ENCODE measurements at regions not wholly inside any gene's neighbourhood (a gene's known extent, or its start where the extent isn't known, plus 50 kb on each side); places are given as distances from the start of the nearest gene placed in this dataset.

GRCh38 chr2:17309181-17309580 is 209.1 kb downstream of the RAD51AP2 start:
- H3K36me3 Mint-ChIP-seq (ENCODE audit: low read depth) = no peaks in the 10 kb centered on the region
- ChIA-PET POLR2A (no interaction called here), CTCF (no interaction called here)
- intact Hi-C loops (cut with DNase I, micrococcal nuclease) = no loop called here
- H3K27ac Mint-ChIP-seq = no peak overlapping the region
- H3K27me3 ChIP-seq (ENCODE audit: control insufficient read depth in 1 of 2, insufficient read depth in 2 of 2, low read length in 2 of 2) = no peaks in the 10 kb centered on the region
- no peaks in the 10 kb centered on the region for H3K4me1 Mint-ChIP-seq (ENCODE audit: low read depth)
- TF ChIP-seq CTCF (IDR thresholded peaks at IDR 0.05) = no peak
- ATAC-seq (ENCODE audit: poor library complexity) (no peak), DNase-seq (no peak)
- H3K4me1 ChIP-seq (ENCODE audit: insufficient read depth, low read length) = no peaks in the 10 kb centered on the region
- H3K36me3 ChIP-seq (ENCODE audit: insufficient read depth, low read length) = no peaks in the 10 kb centered on the region
- peaks cover 0 to 3% of the 10 kb centered on the region in 2 experiments for H3K9me3 ChIP-seq (ENCODE audit: control insufficient read depth in 1 of 2, insufficient read depth in 1 of 2, low read length in 2 of 2)
- H3K9me3 Mint-ChIP-seq = peaks cover 2% of the 10 kb centered on the region
- H3K4me3 ChIP-seq (ENCODE audit: low read length) = no peak overlapping the region
- H3K27me3 Mint-ChIP-seq = peaks cover 11% of the 10 kb centered on the region
- H3K27ac ChIP-seq (ENCODE audit: low read depth in 1 of 2, low read length in 2 of 2) = no peak overlapping the region
- H3K4me3 Mint-ChIP-seq = no peak overlapping the region

DNA sequence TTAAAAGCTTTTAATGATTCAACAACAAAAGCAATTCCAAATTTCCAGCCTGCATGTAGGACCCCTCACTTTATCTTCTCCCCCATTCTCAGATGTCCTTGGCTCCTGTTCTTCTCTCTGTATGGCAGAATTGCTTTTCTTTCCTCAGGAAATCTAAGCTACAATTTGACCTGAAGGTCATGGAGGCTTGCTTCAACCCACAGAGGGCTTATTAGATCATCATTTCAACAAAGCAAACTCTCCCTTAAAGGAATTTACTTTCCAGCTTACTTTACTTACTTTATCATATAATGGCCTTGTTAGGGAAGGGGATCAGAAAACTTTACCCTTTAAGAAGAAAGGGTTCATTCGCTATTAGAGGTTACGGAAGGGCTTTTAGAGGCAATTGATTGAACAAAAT is 211.5 kb downstream of the RAD51AP2 start:
- DNase-seq (no peak), ATAC-seq (ENCODE audit: poor library complexity) (no peak)
- H3K36me3 Mint-ChIP-seq (ENCODE audit: low read depth) = no peaks in the 10 kb centered on the region
- peaks cover 11% of the 10 kb centered on the region for H3K27me3 Mint-ChIP-seq
- Histone ChIP-seq H3K27me3 (ENCODE audit: control insufficient read depth in 1 of 2, insufficient read depth in 2 of 2, low read length in 2 of 2) (no peaks in the 10 kb centered on the region), H3K4me1 (ENCODE audit: insufficient read depth, low read length) (no peaks in the 10 kb centered on the region), H3K36me3 (ENCODE audit: insufficient read depth, low read length) (no peaks in the 10 kb centered on the region), H3K27ac (ENCODE audit: low read depth in 1 of 2, low read length in 2 of 2) (no peak overlapping the region), H3K9me3 (ENCODE audit: control insufficient read depth in 1 of 2, insufficient read depth in 1 of 2, low read length in 2 of 2) (peaks cover 0 to 4% of the 10 kb centered on the region in 2 experiments), H3K4me3 (ENCODE audit: low read length) (no peak overlapping the region)
- no peak for TF ChIP-seq CTCF (IDR thresholded peaks at IDR 0.05)
- H3K9me3 Mint-ChIP-seq = peaks cover 2% of the 10 kb centered on the region
- intact Hi-C loops (cut with DNase I, micrococcal nuclease) = no loop called here
- no peak overlapping the region for H3K4me3 Mint-ChIP-seq
- no peaks in the 10 kb centered on the region for H3K4me1 Mint-ChIP-seq (ENCODE audit: low read depth)
- no peak overlapping the region for H3K27ac Mint-ChIP-seq
- ChIA-PET CTCF (no interaction called here), POLR2A (no interaction called here)

GRCh38 chr2:17306219-17306618 is 212.0 kb downstream of the RAD51AP2 start:
- Mint-ChIP-seq H3K27ac (no peak overlapping the region), H3K4me1 (ENCODE audit: low read depth) (no peaks in the 10 kb centered on the region)
- peaks cover 0 to 4% of the 10 kb centered on the region in 2 experiments for H3K9me3 ChIP-seq (ENCODE audit: control insufficient read depth in 1 of 2, insufficient read depth in 1 of 2, low read length in 2 of 2)

More at GRCh38 chr2:17306219-17306618, 212.0 kb downstream of the RAD51AP2 start:
- Histone ChIP-seq H3K4me1 (ENCODE audit: insufficient read depth, low read length) (no peaks in the 10 kb centered on the region), H3K36me3 (ENCODE audit: insufficient read depth, low read length) (no peaks in the 10 kb centered on the region), H3K27me3 (ENCODE audit: control insufficient read depth in 1 of 2, insufficient read depth in 2 of 2, low read length in 2 of 2) (no peaks in the 10 kb centered on the region), H3K27ac (ENCODE audit: low read depth in 1 of 2, low read length in 2 of 2) (no peak overlapping the region), H3K4me3 (ENCODE audit: low read length) (no peak overlapping the region)
- DNase-seq (no peak), ATAC-seq (ENCODE audit: poor library complexity) (no peak)
- peaks cover 2% of the 10 kb centered on the region for H3K9me3 Mint-ChIP-seq
- no peak overlapping the region for H3K4me3 Mint-ChIP-seq
- intact Hi-C loops (cut with DNase I, micrococcal nuclease) = no loop called here
- ChIA-PET POLR2A (no interaction called here), CTCF (no interaction called here)
- no peak for TF ChIP-seq CTCF (IDR thresholded peaks at IDR 0.05)
- peaks cover 11% of the 10 kb centered on the region for H3K27me3 Mint-ChIP-seq
- no peaks in the 10 kb centered on the region for H3K36me3 Mint-ChIP-seq (ENCODE audit: low read depth)
